CD4-positive, alpha-beta memory T cell (primary cell): ENCODE measurements at regions not wholly inside any gene's neighbourhood (a gene's known extent, or its start where the extent isn't known, plus 50 kb on each side); places are given as distances from the start of the nearest gene placed in this dataset.
A peak's percentile ranks its signal among the peaks of the same experiment; 100 is the strongest.
"Not testable (repeated sequence)": the region's sequence is repeated elsewhere in the genome, so short reads cannot be mapped to it uniquely, and the experiment has no call there.

ENCODE experiments used
- CTCF ChIA-PET: fragments of 350-600 bp; sonication (Branson Sonifier 250); formaldehyde crosslinking; loops from one replicate; lab custom pipeline; 2021; ENCODE audit warnings: inconsistent platforms; ENCODE audit not compliant: partially characterized antibody; lab: Charles Lee
- POLR2A ChIA-PET: fragments of 350-600 bp; sonication (Branson Sonifier 250); formaldehyde crosslinking; loops from one replicate; lab custom pipeline; 2021; ENCODE audit not compliant: partially characterized antibody; lab: Charles Lee
- DNase-seq, 5 donors: peaks; one replicate each; pipeline versions ENCODE4 v3.0.0 to v3.0.0-alpha.2; 2020 to 2022; ENCODE audit warnings: mixed read lengths in 1 of 5
- H3K27ac ChIP-seq: one replicate; pipeline ENCODE4 v1.7.0; 2013; ENCODE audit warnings: low read depth, low read length
- H3K27me3 ChIP-seq: 2 replicates; pipeline ENCODE4 v1.7.0; 2013; ENCODE audit warnings: mild to moderate bottlenecking, low read length, moderate library complexity; ENCODE audit not compliant: insufficient read depth
- H3K36me3 ChIP-seq: 2 replicates; pipeline ENCODE4 v1.7.0; 2013; ENCODE audit warnings: mild to moderate bottlenecking, low read length, moderate library complexity; ENCODE audit not compliant: insufficient read depth
- H3K4me1 ChIP-seq: 2 replicates; pipeline ENCODE4 v1.7.0; 2013; ENCODE audit warnings: mild to moderate bottlenecking, low read length, moderate library complexity; ENCODE audit not compliant: insufficient read depth
- H3K4me3 ChIP-seq, 2 donors: one replicate each; pipeline ENCODE4 v1.7.0; 2013; ENCODE audit warnings: low read length in 2 of 2, mild to moderate bottlenecking in 1 of 2
- H3K9me3 ChIP-seq, 2 donors: one replicate each; pipeline ENCODE4 v1.7.0; 2013; ENCODE audit warnings: low read length in 2 of 2, control low read depth in 1 of 2; ENCODE audit not compliant: control insufficient read depth in 1 of 2
- H3K27ac Mint-ChIP-seq, 7 donors: one replicate each; pipeline ENCODE4 v1.8.0; 2020 to 2021; ENCODE audit warnings: mixed read lengths in 7 of 7, mild to moderate bottlenecking in 6 of 7, inconsistent platforms in 3 of 7, moderate library complexity in 3 of 7
- H3K27me3 Mint-ChIP-seq, 2 donors: one replicate each; pipeline ENCODE4 v1.8.0; 2020 to 2021; ENCODE audit warnings: mixed read lengths in 2 of 2
- H3K36me3 Mint-ChIP-seq, 2 donors: one replicate each; pipeline ENCODE4 v1.8.0; 2020 to 2021; ENCODE audit warnings: mixed read lengths in 2 of 2, inconsistent platforms in 1 of 2, mild to moderate bottlenecking in 1 of 2
- H3K4me1 Mint-ChIP-seq, 4 donors: one replicate each; pipeline ENCODE4 v1.8.0; 2020 to 2021; ENCODE audit warnings: mixed read lengths in 4 of 4, mild to moderate bottlenecking in 1 of 4
- H3K4me3 Mint-ChIP-seq, 8 donors: one replicate each; pipeline ENCODE4 v1.8.0; 2020 to 2021; ENCODE audit warnings: mixed read lengths in 8 of 8, mild to moderate bottlenecking in 7 of 8, moderate library complexity in 6 of 8, inconsistent platforms in 3 of 8
- H3K9me3 Mint-ChIP-seq, 8 donors: one replicate each; pipeline ENCODE4 v1.8.0; 2020 to 2021; ENCODE audit warnings: mixed read lengths in 8 of 8, mild to moderate bottlenecking in 5 of 8, inconsistent platforms in 3 of 8, moderate library complexity in 1 of 8
- intact Hi-C: fragments of 100-400 bp; cut with micrococcal nuclease; formaldehyde crosslinking; loops from one replicate; pipeline ENCODE4 v1.15.1; 2023

- H3K4me1 Mint-ChIP-seq, result peaks cover 0 to 2% (median 0%) of the 10 kb centered on the region in 4 donors
- H3K27me3 ChIP-seq, result no peaks in the 10 kb centered on the region
- no peak overlapping the region for H3K27ac ChIP-seq
- no peak overlapping the region for H3K4me3 ChIP-seq
- no peak for DNase-seq
- intact Hi-C loops, result no loop called here
- POLR2A ChIA-PET, result no interaction called here
- H3K27me3 Mint-ChIP-seq, result peaks cover 0 to 1% of the 10 kb centered on the region in 2 donors
- H3K27ac Mint-ChIP-seq, result no peak overlapping the region
- no peaks in the 10 kb centered on the region for H3K36me3 ChIP-seq
- H3K4me1 ChIP-seq, result no peaks in the 10 kb centered on the region
- H3K4me3 Mint-ChIP-seq, result no peak overlapping the region
- H3K9me3 Mint-ChIP-seq, result no peaks in the 10 kb centered on the region
- CTCF ChIA-PET, result no interaction called here
- H3K36me3 Mint-ChIP-seq, result no peaks in the 10 kb centered on the region
- H3K9me3 ChIP-seq, result no peaks in the 10 kb centered on the region
Observed at GRCh38 chr2:43067254-43068040, 159.0 kb downstream of the ZFP36L2 start.

GRCh38 chr2:43066541-43067253, 159.7 kb downstream of the ZFP36L2 start:
- H3K27me3 ChIP-seq, H3K27me3 Mint-ChIP-seq, H3K27ac ChIP-seq, H3K4me3 ChIP-seq, H3K4me1 Mint-ChIP-seq, CTCF ChIA-PET, POLR2A ChIA-PET, H3K4me1 ChIP-seq, H3K9me3 Mint-ChIP-seq, intact Hi-C loops, H3K36me3 ChIP-seq, H3K9me3 ChIP-seq, H3K4me3 Mint-ChIP-seq, H3K36me3 Mint-ChIP-seq, H3K27ac Mint-ChIP-seq, DNase-seq: not testable (repeated sequence)

- no peak for DNase-seq
- no peak overlapping the region for H3K4me3 Mint-ChIP-seq
- no peaks in the 10 kb centered on the region for H3K36me3 Mint-ChIP-seq
- no peak overlapping the region for H3K27ac ChIP-seq
- H3K27me3 Mint-ChIP-seq, result peaks cover 0 to 1% of the 10 kb centered on the region in 2 donors
- no peaks in the 10 kb centered on the region for H3K9me3 ChIP-seq
- H3K4me3 ChIP-seq, result no peak overlapping the region
- peaks cover 0 to 3% (median 0%) of the 10 kb centered on the region in 8 donors for H3K9me3 Mint-ChIP-seq
- ChIA-PET POLR2A (no interaction called here), CTCF (no interaction called here)
- H3K4me1 Mint-ChIP-seq, result peaks cover 5 to 12% (median 8%) of the 10 kb centered on the region in 4 donors
- no peaks in the 10 kb centered on the region for H3K27me3 ChIP-seq
- peak overlapping the region in 1 of 7 donors; percentile 26 for H3K27ac Mint-ChIP-seq
- H3K36me3 ChIP-seq, result no peaks in the 10 kb centered on the region
- intact Hi-C loops, result no loop called here
- no peaks in the 10 kb centered on the region for H3K4me1 ChIP-seq
Observed at GRCh38 chr2:43065871-43066270, 160.5 kb downstream of the ZFP36L2 start.

GRCh38 chr2:43065036-43065435, 161.4 kb downstream of the ZFP36L2 start:
- Mint-ChIP-seq H3K9me3 (peaks cover 0 to 3% (median 0%) of the 10 kb centered on the region in 8 donors), H3K27ac (no peak overlapping the region)

GRCh38 chr2:43063096-43063495, 163.3 kb downstream of the ZFP36L2 start:
- H3K4me1 Mint-ChIP-seq, result peaks cover 23 to 37% (median 30%) of the 10 kb centered on the region in 4 donors
- H3K27ac ChIP-seq, H3K4me3 ChIP-seq, H3K27ac Mint-ChIP-seq, H3K27me3 Mint-ChIP-seq, POLR2A ChIA-PET, H3K9me3 Mint-ChIP-seq, H3K36me3 Mint-ChIP-seq, H3K4me3 Mint-ChIP-seq, CTCF ChIA-PET, H3K9me3 ChIP-seq, intact Hi-C loops, DNase-seq, H3K27me3 ChIP-seq, H3K36me3 ChIP-seq: not testable (repeated sequence)
- peaks cover 27% of the 10 kb centered on the region for H3K4me1 ChIP-seq

More at GRCh38 chr2:43065036-43065435, 161.4 kb downstream of the ZFP36L2 start:
- Histone ChIP-seq H3K27me3 (no peaks in the 10 kb centered on the region), H3K4me1 (peaks cover 8% of the 10 kb centered on the region), H3K4me3 (no peak overlapping the region), H3K9me3 (no peaks in the 10 kb centered on the region), H3K27ac (no peak overlapping the region), H3K36me3 (no peaks in the 10 kb centered on the region)
- peaks cover 10 to 20% (median 15%) of the 10 kb centered on the region in 4 donors for H3K4me1 Mint-ChIP-seq
- intact Hi-C loops, result no loop called here
- DNase-seq, result no peak
- H3K27me3 Mint-ChIP-seq, result peaks cover 0 to 1% of the 10 kb centered on the region in 2 donors
- H3K4me3 Mint-ChIP-seq, result no peak overlapping the region
- POLR2A ChIA-PET, result no interaction called here
- H3K36me3 Mint-ChIP-seq, result no peaks in the 10 kb centered on the region
- CTCF ChIA-PET, result no interaction called here

- intact Hi-C loops, result no loop called here
- H3K4me1 ChIP-seq, result peaks cover 27% of the 10 kb centered on the region
- Mint-ChIP-seq H3K4me1 (peaks cover 23 to 40% (median 31%) of the 10 kb centered on the region in 4 donors), H3K27me3 (peaks cover 0 to under 1% of the 10 kb centered on the region in 2 donors), H3K9me3 (peaks cover 0 to 3% (median 0%) of the 10 kb centered on the region in 8 donors), H3K4me3 (peak overlapping the region in 1 of 8 donors; percentile 44), H3K36me3 (no peaks in the 10 kb centered on the region), H3K27ac (peak overlapping the region in 1 of 7 donors; percentile 31)
- H3K9me3 ChIP-seq, result no peaks in the 10 kb centered on the region
- no peak for DNase-seq
- ChIA-PET POLR2A (interaction anchor here (0.6 kb wide), 1 partner anchor 645 kb away, joined by 3 read pairs; no protein-coding TSS in a partner anchor), CTCF (interaction anchor here (1.2 kb wide), 1 partner anchor 65 kb away, joined by 3 read pairs; no protein-coding TSS in a partner anchor)
- H3K27me3 ChIP-seq, result no peaks in the 10 kb centered on the region
- H3K27ac ChIP-seq, result no peak overlapping the region
- no peak overlapping the region for H3K4me3 ChIP-seq
- no peaks in the 10 kb centered on the region for H3K36me3 ChIP-seq
Observed at GRCh38 chr2:43062058-43062457, 164.3 kb downstream of the ZFP36L2 start.

GRCh38 chr2:43060390-43061016, 165.9 kb downstream of the ZFP36L2 start:
- intact Hi-C loops, result no loop called here
- Mint-ChIP-seq H3K4me1 (peaks cover 23 to 40% (median 31%) of the 10 kb centered on the region in 4 donors), H3K4me3 (peak overlapping the region in 6 of 8 donors; percentile 13 to 74 (median 35)), H3K9me3 (peaks cover 0 to 3% (median 0%) of the 10 kb centered on the region in 8 donors), H3K36me3 (no peaks in the 10 kb centered on the region), H3K27me3 (no peaks in the 10 kb centered on the region), H3K27ac (peak overlapping the region; percentile 69 to 91 (median 82))
- Histone ChIP-seq H3K4me3 (no peak overlapping the region), H3K4me1 (peaks cover 27% of the 10 kb centered on the region), H3K27ac (no peak overlapping the region), H3K36me3 (no peaks in the 10 kb centered on the region), H3K27me3 (no peaks in the 10 kb centered on the region), H3K9me3 (no peaks in the 10 kb centered on the region)
- CTCF ChIA-PET, result no interaction called here
- POLR2A ChIA-PET, result interaction anchor here (1.5 kb wide), 2 partner anchors 74 to 161 kb away, joined by 3 to 7 read pairs; no protein-coding TSS in a partner anchor
- DNase-seq, result no peak
